ENCODE measurements at regions not wholly inside any gene's neighbourhood (a gene's known extent, or its start where the extent isn't known, plus 50 kb on each side); places are given as distances from the start of the nearest gene placed in this dataset.

GRCh38 chr1:200247518-200247917, 162.3 kb downstream of the ZNF281 start:
- no peak overlapping the region for H3K4me3 ChIP-seq
- no peak overlapping the region for H3K4me2 ChIP-seq (ENCODE audit: unreplicated experiment)
- no peaks in the 10 kb centered on the region for H3K79me2 ChIP-seq (ENCODE audit: insufficient read depth)
- no peaks in the 10 kb centered on the region for H4K20me1 ChIP-seq (ENCODE audit: insufficient read depth)
- no peak for DNase-seq
- in situ Hi-C loops (cut with MboI) = no loop called here
- no peaks in the 10 kb centered on the region for H3K27me3 ChIP-seq (replicated peaks; ENCODE audit: insufficient read depth)
- peak overlapping the region; percentile 59 for H2AFZ ChIP-seq
- H3K27ac ChIP-seq = no peak overlapping the region
- no peaks in the 10 kb centered on the region for H3K9me2 ChIP-seq (ENCODE audit: insufficient read depth)
- H3K36me3 ChIP-seq (ENCODE audit: low read depth) = no peaks in the 10 kb centered on the region
- no peak for TF ChIP-seq EZH2phosphoT487 (IDR thresholded peaks at IDR 0.05; ENCODE audit: insufficient read depth, low read depth)
- no peak for TF ChIP-seq EZH2 (IDR thresholded peaks at IDR 0.05; ENCODE audit: insufficient read depth, poor library complexity, severe bottlenecking)
- H3F3A ChIP-seq (ENCODE audit: insufficient read depth) = 0 out of 2 replicates have a peak, but pooled peaks cover 11% of the 10 kb centered on the region
- H3K4me1 ChIP-seq (ENCODE audit: insufficient read depth) = peaks cover 15% of the 10 kb centered on the region
- H3K9ac ChIP-seq = no peak overlapping the region
- WGBS, 2 experiments (ENCODE audit: low coverage in 1 of 2, low lambda C conversion rate in 2 of 2, missing lambda C conversion rate in 2 of 2) = 36 to 39% methylated on average over 14 of the region's 14 CpGs
- H3K9me3 ChIP-seq (ENCODE audit: low read depth) = no peaks in the 10 kb centered on the region

GRCh38 chr1:200245473-200245872, 164.4 kb downstream of the ZNF281 start:
- no peak overlapping the region for H3K27ac ChIP-seq
- H3K27me3 ChIP-seq (replicated peaks; ENCODE audit: insufficient read depth) = no peaks in the 10 kb centered on the region
- H3K36me3 ChIP-seq (ENCODE audit: low read depth) = no peaks in the 10 kb centered on the region
- no peaks in the 10 kb centered on the region for H3K9me2 ChIP-seq (ENCODE audit: insufficient read depth)
- DNase-seq = peak; percentile 60
- TF ChIP-seq EZH2phosphoT487 (IDR thresholded peaks at IDR 0.05; ENCODE audit: insufficient read depth, low read depth) (no peak), EZH2 (IDR thresholded peaks at IDR 0.05; ENCODE audit: insufficient read depth, poor library complexity, severe bottlenecking) (no peak)
- no peaks in the 10 kb centered on the region for H3K79me2 ChIP-seq (ENCODE audit: insufficient read depth)
- 40 to 49% methylated on average over 7 of the region's 7 CpGs for WGBS, 2 experiments (ENCODE audit: low coverage in 1 of 2, low lambda C conversion rate in 2 of 2, missing lambda C conversion rate in 2 of 2)
- no peak overlapping the region for H3K4me2 ChIP-seq (ENCODE audit: unreplicated experiment)
- H3K9ac ChIP-seq = no peak overlapping the region
- H3K4me3 ChIP-seq = no peak overlapping the region
- peaks cover 21% of the 10 kb centered on the region for H3K4me1 ChIP-seq (ENCODE audit: insufficient read depth)
- peak overlapping the region; percentile 68 for H2AFZ ChIP-seq
- in situ Hi-C loops (cut with MboI) = no loop called here
- no peaks in the 10 kb centered on the region for H3K9me3 ChIP-seq (ENCODE audit: low read depth)
- 0 out of 2 replicates have a peak, but pooled peaks cover 16% of the 10 kb centered on the region for H3F3A ChIP-seq (ENCODE audit: insufficient read depth)
- no peaks in the 10 kb centered on the region for H4K20me1 ChIP-seq (ENCODE audit: insufficient read depth)

GRCh38 chr1:200243042-200243437, 166.8 kb downstream of the ZNF281 start:
- DNase-seq = peak; percentile 61
- H3K9me3 ChIP-seq (ENCODE audit: low read depth) = no peaks in the 10 kb centered on the region
- WGBS, 2 experiments (ENCODE audit: low coverage in 1 of 2, low lambda C conversion rate in 2 of 2, missing lambda C conversion rate in 2 of 2) = 66 to 70% methylated on average over 11 of the region's 11 CpGs
- H3K79me2 ChIP-seq (ENCODE audit: insufficient read depth) = no peaks in the 10 kb centered on the region
- 0 out of 2 replicates have a peak, but pooled peaks cover 16% of the 10 kb centered on the region for H3F3A ChIP-seq (ENCODE audit: insufficient read depth)
- TF ChIP-seq EZH2 (IDR thresholded peaks at IDR 0.05; ENCODE audit: insufficient read depth, poor library complexity, severe bottlenecking) (no peak), EZH2phosphoT487 (IDR thresholded peaks at IDR 0.05; ENCODE audit: insufficient read depth, low read depth) (no peak)
- H3K27me3 ChIP-seq (replicated peaks; ENCODE audit: insufficient read depth) = no peaks in the 10 kb centered on the region
- peak overlapping the region; percentile 44; the same call in 1 of the 2 replicates for H3K4me3 ChIP-seq
- H4K20me1 ChIP-seq (ENCODE audit: insufficient read depth) = no peaks in the 10 kb centered on the region
- peak overlapping the region; percentile 85 for H2AFZ ChIP-seq
- H3K9ac ChIP-seq = no peak overlapping the region
- no peak overlapping the region for H3K27ac ChIP-seq
- H3K36me3 ChIP-seq (ENCODE audit: low read depth) = no peaks in the 10 kb centered on the region
- peaks cover 21% of the 10 kb centered on the region for H3K4me1 ChIP-seq (ENCODE audit: insufficient read depth)
- H3K9me2 ChIP-seq (ENCODE audit: insufficient read depth) = no peaks in the 10 kb centered on the region
- H3K4me2 ChIP-seq (ENCODE audit: unreplicated experiment) = peak overlapping the region; percentile 72
- in situ Hi-C loops (cut with MboI) = no loop called here

GRCh38 chr1:200242110-200243041, 167.5 kb downstream of the ZNF281 start:
- peak overlapping the region; percentile 85 for H2AFZ ChIP-seq
- in situ Hi-C loops (cut with MboI) = no loop called here
- H3K27me3 ChIP-seq (replicated peaks; ENCODE audit: insufficient read depth) = no peaks in the 10 kb centered on the region
- TF ChIP-seq EZH2phosphoT487 (IDR thresholded peaks at IDR 0.05; ENCODE audit: insufficient read depth, low read depth) (no peak), EZH2 (IDR thresholded peaks at IDR 0.05; ENCODE audit: insufficient read depth, poor library complexity, severe bottlenecking) (no peak)
- no peaks in the 10 kb centered on the region for H3K79me2 ChIP-seq (ENCODE audit: insufficient read depth)
- 0 out of 2 replicates have a peak, but pooled peaks cover 16% of the 10 kb centered on the region for H3F3A ChIP-seq (ENCODE audit: insufficient read depth)
- no peaks in the 10 kb centered on the region for H3K9me3 ChIP-seq (ENCODE audit: low read depth)
- H4K20me1 ChIP-seq (ENCODE audit: insufficient read depth) = no peaks in the 10 kb centered on the region
- H3K9me2 ChIP-seq (ENCODE audit: insufficient read depth) = no peaks in the 10 kb centered on the region
- peak; percentile 49 for DNase-seq
- no peaks in the 10 kb centered on the region for H3K36me3 ChIP-seq (ENCODE audit: low read depth)
- peak overlapping the region; percentile 44; the same call in 1 of the 2 replicates for H3K4me3 ChIP-seq
- WGBS, 2 experiments (ENCODE audit: low coverage in 1 of 2, low lambda C conversion rate in 2 of 2, missing lambda C conversion rate in 2 of 2) = 40 to 42% methylated on average over 15 of the region's 15 CpGs
- H3K9ac ChIP-seq = no peak overlapping the region
- H3K27ac ChIP-seq = no peak overlapping the region
- H3K4me2 ChIP-seq (ENCODE audit: unreplicated experiment) = peak overlapping the region; percentile 72
- H3K4me1 ChIP-seq (ENCODE audit: insufficient read depth) = peaks cover 19% of the 10 kb centered on the region
